G401 (cell line): ENCODE measurements at regions not wholly inside any gene's neighbourhood (a gene's known extent, or its start where the extent isn't known, plus 50 kb on each side); places are given as distances from the start of the nearest gene placed in this dataset.

Experiments used
- DNase-seq: peaks from one replicate; pipeline ENCODE4 v3.0.0-alpha.2; 2015; ENCODE audit warnings: low spot score
- in situ Hi-C: cut with HindIII; loops from 2 replicates; pipeline ENCODE4 v1.10.0; 2016; ENCODE audit warnings: low sequenced_read_pairs, mixed read lengths

DNA sequence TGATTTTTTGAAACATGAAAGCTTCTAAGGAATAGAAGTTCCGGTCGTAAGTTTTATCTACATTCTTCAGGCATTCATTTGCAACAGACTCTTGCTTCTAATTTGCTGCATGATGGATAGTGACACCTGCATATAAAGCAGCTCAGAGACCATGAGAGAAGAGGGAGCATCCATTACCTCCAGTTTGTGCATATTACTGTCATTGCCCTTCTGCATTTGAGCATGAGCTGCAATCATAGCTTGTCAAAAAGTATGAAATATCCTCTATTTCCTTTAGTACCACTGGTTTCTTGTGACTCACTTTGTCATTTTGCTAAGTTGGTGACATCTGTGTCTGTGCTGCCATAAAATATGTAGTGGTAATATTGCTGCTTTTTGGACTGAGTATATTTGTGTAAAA lies 160.1 kb upstream of the STAC start:
- DNase-seq = no peak
- in situ Hi-C loops = no loop called here

DNA sequence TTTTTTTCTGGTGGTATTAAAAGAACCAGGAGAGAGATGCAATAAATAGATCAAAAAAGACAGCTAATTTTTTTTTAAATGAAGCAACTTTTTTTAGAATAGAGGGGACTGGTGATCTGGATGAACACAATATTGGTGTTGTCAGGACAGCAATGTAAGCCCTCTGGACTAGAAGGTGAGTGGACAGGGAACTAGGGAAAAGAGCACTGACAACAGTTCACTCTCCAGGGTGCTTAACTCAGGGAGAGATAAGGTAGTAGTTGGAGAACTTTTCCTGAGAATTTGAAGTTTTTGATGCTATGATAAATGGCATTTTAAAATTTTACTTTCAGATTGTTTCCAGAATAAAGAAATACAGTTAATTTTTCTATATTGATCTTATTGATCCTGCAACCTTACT lies 158.3 kb upstream of the STAC start:
- DNase-seq = no peak
- in situ Hi-C loops = no loop called here

DNA sequence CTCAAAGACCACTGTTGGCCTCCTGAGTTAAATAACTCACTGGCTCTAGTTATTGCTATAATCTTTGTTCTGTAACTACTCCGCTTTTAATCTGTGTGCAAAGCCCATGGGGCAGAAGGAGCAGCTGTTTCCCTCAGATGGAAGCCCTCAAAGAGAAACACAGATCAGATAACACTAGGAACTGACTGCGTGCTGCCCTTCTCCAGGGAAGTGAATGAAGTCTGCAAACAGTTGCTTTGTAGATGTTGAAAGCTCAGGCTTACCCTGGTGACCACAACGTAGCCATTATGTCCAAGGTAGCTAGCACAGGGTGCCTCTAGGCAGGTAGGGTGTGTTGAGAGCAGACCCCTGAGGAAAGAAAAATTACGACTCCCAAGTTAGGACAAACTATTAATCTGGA lies 152.3 kb upstream of the STAC start:
- in situ Hi-C loops = no loop called here
- no peak for DNase-seq

DNA sequence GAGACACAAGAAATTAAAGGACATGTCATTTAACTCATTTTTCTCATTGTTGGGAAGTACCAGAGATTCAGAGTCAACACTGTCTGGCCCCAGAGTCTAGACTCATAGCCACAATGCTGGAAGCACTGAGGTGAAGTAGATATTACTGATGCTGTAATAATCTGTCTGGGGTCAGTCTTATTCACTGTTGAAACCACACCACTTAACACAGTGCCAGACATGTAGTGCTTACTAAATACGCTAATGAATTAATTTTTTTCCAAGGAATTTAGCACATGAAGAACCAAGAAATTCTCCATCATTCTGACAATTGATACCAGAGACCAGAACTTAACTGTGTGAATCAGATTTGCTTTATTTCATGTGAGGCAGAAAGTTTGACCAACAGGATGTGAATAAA lies 150.8 kb upstream of the STAC start:
- in situ Hi-C loops = no loop called here
- no peak for DNase-seq

DNA sequence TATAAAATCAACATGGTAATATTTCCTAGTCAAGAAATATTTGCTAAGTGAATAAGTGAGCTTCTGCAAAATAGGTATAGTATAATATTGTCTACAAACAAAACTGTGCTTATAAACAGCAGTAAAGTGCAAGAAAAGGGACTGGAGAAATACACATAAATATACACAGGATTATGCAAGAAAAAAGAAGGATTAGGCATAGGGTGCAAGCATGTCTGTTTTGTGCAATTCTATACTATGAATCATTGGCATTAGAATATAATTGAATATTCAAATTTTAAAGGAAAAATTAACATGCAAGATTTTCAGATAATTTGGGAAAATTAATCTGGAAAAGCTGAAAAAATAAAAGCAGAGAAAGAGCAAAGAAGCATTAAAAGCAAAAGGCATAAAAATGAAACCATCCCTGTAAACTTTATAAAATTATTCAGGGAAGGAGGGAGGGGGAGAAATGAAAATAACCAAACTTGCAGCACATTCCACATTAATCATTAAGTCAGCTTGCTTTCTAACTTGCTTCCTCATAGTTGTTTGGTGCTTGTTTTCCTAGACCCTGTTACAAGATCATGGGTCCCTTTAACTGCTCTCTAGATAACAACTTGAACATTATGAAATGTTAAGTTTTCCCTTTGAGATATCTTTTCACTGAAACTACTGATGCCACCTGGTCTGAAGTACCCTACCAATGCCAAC lies 147.4 kb upstream of the STAC start:
- in situ Hi-C loops = no loop called here
- DNase-seq = no peak

DNA sequence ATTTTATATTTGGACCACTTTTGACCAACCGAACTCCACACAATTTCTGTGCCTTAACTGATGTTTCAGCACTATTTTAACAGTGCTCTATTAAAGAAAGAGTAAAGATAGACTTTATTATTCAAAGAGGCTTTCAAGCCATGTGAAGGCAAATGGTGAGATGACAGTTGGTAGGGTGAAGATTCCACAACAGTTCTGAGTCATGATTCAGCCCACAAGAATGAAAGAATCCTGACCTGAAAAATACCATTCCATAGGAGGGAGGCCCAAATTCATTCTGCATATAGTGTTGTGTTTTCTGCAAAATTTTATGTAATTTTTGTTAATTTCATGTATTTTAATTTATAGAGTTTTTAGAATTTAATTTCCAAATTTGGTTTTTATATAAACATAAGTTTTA lies 135.6 kb upstream of the STAC start:
- in situ Hi-C loops = no loop called here
- no peak for DNase-seq

DNA sequence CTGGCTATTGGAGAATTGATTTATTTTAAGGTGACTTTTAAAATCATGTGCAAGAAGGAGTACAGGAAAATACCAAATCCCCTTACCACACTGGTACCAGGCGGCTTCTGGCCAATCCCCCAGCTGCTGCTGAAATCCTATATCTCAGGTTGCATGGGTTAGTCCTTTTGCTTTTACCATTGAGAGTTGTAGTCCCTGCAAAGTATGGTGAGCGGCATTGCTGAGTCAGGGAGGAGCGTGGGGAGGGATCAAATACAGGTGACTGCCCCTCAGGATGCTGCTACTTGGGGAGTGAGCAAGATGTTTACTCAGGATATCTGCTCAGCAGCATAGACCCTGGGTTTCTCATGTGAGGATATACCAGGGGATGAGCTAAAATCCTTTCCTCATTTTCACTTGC lies 131.9 kb upstream of the STAC start:
- DNase-seq = no peak

DNA sequence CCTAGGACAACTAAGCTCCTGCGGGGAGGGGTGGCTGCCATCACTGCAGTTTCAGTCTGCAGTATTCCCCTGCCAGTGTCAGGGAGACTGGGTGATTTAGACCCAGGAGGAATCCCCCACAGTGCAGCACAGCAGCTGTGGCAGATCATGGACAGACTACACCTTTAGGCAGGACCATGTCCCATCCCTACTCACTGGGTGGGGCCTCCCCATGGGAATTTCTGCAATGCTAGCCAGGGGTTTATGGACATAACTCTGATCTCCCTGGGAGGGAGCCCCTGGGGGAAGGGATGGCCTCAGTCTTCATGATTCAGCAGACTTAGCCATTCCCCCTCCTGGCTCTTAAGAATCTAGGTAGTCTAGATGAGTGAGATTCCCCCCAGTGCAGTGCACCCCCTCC lies 130.1 kb upstream of the STAC start:
- DNase-seq = no peak
- in situ Hi-C loops = no loop called here

More for the DNA sequence above, 131.9 kb upstream of the STAC start:
- in situ Hi-C loops = no loop called here

DNA sequence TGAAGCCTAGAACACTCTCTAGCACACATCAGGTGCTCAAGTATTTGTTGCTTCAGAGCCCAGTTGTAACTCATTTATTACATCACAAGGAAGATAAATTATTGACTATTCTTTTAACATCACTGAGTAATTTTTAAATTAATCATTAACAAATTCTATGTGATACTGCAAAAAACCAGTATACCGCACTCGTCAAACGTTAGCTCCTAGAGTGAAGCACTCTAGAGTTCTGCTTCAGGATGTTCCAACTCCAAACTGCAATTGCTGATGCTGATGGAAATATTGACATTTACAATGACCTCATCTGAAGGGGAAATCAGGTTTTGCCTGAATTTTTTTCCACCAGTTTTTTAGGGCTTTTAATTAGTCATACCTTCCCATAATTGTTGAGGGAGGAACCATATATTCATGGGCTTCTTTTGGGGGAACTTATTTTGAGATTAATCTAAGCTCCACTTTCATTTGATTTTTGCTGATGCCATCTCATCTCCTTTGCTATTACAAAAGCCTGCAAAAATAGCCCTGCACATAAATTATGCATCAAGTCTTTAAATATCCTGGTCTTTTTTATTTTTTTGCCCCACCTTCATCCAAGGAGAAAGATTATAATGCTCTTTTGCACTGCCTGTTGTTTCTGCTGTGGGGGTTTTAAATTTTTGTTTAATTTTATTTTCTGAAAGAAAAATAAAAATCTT lies 123.0 kb upstream of the STAC start:
- in situ Hi-C loops = no loop called here
- no peak for DNase-seq

DNA sequence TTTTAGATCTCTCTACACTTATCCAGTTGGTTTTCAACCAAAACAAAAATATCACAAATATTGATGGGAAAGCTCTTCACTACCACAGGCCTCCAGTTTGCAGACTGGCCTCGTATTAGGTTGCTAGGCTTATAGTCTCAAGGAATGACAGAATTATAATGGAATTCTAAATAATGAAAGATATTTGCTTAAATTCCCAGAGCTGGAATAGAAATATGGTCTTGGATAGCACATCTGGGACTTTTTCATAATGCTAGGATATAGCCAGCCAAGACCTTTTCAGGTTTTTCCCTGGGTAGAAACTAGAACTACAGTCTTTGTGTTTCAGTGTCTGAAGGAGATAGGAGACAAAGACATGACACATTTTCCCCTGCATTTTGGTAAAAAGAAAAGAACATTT lies 121.9 kb upstream of the STAC start:
- DNase-seq = no peak
- in situ Hi-C loops = no loop called here

DNA sequence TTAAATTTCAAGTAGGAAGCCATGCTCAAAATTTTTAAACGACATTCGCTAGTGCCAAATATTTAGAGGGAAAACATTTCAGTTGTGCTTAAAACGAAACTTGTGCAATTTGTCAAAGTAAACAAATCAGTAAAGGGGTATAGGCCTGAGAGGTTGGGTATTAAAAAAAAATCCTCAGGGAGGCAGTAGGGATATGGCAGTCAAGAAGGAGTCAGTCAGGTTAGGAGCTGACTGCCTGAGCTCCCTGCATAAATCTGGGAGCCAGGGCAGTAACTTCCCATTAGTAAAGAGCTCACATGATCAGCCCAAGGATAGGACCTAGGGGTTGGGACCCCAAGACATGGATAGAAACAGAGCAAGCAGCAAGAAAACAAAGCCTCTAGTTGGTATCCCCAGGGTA lies 120.7 kb upstream of the STAC start:
- DNase-seq = no peak
- in situ Hi-C loops = no loop called here

DNA sequence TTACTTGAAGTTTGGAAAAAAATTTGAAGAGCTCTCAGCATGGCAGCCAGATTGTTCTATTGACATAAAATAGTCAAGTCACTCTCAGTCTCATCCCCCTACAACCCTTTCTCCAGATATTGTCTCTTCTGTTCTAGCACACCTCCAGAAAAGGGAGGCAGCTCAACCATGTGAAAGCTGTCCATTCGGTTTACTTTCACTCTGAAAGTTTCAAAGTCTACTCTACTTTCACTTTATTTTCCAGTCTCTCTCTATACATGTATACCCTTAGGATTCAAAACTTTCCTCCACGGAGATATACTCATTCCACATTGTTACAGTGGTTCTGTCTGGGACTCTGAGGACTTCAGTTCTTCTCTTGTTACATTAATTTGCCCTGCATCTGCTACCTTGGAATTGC lies 111.0 kb upstream of the STAC start:
- in situ Hi-C loops = no loop called here
- DNase-seq = no peak

DNA sequence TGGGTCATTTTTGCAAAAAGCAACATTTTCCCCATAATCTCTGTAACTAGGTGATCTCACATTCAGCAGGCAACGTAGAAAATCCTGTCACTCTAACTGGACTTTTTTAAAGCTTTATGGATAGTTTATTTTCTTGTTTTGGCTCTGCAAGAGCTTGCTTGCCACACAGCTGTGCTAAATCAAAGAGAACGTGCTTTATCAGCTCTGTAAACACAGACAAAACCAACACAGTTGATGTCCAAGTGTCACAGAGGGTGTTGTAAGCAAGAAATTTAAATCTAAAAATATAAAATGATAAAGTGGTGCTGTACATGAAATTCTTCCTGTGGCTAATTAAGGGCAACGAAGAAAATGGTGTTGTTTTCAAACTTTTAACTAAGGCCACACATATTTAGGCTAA lies 97.5 kb upstream of the STAC start:
- in situ Hi-C loops = no loop called here
- no peak for DNase-seq

DNA sequence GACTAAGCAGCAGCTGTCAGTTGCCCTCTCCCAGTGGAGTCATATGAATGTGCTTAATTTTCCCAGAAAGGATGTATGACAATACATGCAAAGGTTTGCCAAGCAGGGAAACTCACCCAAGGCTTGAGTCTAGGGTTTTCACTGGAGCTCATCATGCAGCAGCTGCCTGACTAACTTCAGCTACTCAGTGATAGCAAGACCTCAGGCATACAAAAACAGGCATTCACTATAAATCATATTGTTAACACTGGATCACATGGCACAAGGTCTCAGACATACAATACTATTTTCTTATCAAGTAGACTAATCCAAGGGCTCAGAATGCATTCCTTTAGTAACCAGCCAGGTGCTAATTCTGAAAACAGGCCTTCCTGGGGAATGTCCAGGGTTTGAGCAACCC lies 85.0 kb upstream of the STAC start:
- in situ Hi-C loops = no loop called here
- no peak for DNase-seq

DNA sequence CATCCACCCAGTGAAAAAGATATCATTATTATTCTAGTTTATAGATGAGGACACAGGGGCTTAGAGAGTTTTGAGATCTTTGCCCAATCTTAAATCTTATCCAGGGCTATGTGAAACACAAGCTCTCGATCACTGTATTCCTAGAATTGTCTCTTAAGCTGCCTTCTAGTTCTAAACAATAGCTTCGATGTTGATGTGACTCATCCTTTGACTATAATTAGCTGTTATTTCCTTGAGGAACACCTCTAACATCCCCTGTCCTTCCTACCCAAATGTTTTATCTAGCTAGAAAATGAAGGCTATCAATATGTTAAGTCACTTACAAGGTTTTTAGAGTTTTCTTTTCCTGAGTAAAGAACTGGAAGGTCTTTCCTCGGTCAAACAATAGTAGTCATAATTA lies 83.1 kb upstream of the STAC start:
- in situ Hi-C loops = no loop called here
- no peak for DNase-seq

DNA sequence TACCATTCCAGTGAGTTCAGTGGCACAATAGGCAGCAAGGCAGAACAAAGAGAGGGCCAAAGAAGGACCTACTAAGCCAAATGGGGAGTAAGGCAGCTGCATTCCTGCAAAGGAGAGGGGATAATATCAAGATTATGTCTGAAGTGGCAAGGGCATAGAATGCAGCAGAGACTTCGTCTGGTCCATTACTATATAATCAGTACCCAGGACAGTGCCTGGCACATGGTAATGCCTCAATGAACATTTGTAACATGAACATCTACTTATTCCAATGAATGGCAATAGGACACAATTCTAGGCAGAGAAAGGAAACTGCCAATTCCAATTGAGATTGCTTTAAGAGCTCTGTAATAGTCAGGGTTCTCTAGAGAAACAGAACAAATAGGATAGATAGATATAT lies 82.1 kb upstream of the STAC start:
- no peak for DNase-seq
- in situ Hi-C loops = no loop called here

DNA sequence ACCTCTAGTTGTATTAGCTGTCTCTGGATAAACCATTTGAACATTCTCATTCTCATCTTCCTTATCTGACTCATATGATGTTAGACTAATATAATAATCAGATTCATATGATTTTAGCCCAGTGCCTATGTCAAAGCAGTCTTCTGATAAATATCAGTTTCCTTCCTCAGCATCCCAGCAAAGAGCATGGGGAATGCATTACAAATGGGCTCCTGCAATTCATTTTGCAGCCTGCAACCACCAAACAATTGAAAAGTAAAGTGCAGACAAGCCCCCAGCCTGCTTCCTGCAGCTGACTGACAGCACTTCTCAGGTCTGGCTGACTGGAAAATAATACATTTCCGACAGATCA lies 78.2 kb upstream of the STAC start:
- DNase-seq = no peak
- in situ Hi-C loops = no loop called here

DNA sequence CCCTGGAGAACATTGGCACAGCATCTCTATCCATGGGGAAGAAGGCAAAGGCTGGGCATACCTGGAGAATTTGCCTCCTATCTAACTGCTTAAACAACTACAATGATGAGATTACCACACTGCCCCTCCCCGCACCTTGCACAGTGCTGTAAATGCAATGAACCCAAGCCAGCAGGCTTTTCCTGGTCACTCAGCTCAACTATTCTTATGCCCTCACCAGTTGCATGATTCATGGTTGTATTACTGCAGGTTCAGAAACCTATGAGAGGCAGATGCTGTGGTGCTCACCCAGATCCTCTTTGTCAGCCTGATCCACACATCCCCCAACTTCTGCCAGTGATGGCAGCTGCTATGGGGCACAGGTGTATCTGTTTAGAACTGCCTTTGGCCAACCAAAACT lies 77.7 kb upstream of the STAC start:
- DNase-seq = no peak
- in situ Hi-C loops = no loop called here

DNA sequence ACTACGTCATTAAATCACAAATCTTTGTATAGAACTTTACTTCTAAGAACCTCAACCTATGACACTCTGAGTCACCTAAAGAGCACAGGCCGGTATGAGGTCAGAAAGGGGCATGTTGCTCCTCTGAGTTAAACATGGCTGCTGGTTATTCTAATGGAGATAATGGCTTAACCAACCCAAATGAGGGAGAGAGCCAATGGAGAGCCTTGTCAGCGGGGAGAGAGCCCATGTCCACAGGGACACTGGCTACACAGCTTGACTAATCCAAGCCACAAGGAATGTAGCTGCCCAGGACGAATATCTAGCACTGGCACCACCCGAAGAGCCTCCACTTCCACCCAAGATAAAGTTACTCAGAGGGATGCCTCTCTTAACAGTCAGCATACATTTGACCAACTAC lies 77.0 kb upstream of the STAC start:
- DNase-seq = no peak
- in situ Hi-C loops = no loop called here

DNA sequence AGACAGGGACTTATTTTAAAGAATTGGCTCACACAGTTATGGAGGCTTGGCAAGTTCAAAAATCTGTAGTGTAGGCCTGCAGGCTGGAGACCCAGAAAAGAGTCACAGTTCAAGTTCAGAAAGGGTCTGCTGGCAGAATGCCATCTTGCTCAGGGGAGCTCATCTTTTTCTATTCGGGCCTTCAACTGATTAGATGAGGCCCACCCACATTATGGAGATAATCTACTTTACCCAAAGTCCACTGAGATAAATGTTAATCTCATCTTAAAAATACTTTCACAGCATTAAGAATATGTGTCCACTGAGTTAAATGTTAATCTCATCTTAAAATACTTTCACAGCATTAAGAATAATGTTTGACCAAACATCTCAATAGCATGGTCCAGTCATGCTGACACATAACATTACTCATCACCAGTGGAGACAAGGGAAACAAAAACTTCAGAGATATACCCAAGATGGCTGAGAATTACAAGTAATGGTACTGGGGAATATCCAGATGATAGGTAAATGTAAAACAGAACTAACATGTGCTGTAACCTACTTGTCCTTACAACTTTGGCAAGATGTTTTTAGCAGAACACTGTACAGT lies 74.3 kb upstream of the STAC start:
- in situ Hi-C loops = no loop called here
- no peak for DNase-seq

DNA sequence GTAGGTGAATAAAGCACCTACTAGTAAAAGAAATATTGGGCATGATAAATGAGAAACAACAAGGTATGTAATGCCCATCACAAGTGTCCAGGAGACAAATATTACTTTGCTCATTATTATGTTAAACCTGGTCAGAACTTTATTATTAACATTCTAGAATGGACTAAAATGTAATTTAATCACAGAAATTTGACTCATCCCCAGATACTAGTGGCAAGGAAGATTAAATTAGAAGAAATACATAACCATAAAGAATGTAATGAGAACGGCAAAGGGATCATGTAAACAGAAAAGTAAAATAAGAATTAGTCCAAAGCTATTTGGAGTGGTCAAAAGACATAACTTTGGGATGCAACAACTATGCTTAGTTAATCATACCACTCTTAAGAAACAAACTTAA lies 71.2 kb upstream of the STAC start:
- DNase-seq = no peak
- in situ Hi-C loops = no loop called here
